ENCODE measurements at regions not wholly inside any gene's neighbourhood (a gene's known extent, or its start where the extent isn't known, plus 50 kb on each side); places are given as distances from the start of the nearest gene placed in this dataset.

- no peak for TF ChIP-seq POLR2A (IDR thresholded peaks at IDR 0.05)
- TF ChIP-seq, protein P1, sequence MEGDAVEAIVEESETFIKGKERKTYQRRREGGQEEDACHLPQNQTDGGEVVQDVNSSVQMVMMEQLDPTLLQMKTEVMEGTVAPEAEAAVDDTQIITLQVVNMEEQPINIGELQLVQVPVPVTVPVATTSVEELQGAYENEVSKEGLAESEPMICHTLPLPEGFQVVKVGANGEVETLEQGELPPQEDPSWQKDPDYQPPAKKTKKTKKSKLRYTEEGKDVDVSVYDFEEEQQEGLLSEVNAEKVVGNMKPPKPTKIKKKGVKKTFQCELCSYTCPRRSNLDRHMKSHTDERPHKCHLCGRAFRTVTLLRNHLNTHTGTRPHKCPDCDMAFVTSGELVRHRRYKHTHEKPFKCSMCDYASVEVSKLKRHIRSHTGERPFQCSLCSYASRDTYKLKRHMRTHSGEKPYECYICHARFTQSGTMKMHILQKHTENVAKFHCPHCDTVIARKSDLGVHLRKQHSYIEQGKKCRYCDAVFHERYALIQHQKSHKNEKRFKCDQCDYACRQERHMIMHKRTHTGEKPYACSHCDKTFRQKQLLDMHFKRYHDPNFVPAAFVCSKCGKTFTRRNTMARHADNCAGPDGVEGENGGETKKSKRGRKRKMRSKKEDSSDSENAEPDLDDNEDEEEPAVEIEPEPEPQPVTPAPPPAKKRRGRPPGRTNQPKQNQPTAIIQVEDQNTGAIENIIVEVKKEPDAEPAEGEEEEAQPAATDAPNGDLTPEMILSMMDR (IDR thresholded peaks at IDR 0.05) = no peak
- TF ChIP-seq POLR2AphosphoS5 (IDR thresholded peaks at IDR 0.05; ENCODE audit: insufficient read depth in 1 of 2, low read depth in 1 of 2) = no peak
These were observed 326.6 kb upstream of the IGFBP3 start for GRCh38 chr7:46247664-46248063.
